HCT116 (cell line): ENCODE measurements at regions not wholly inside any gene's neighbourhood (a gene's known extent, or its start where the extent isn't known, plus 50 kb on each side); places are given as distances from the start of the nearest gene placed in this dataset.

Experiments used
- ATAC-seq: fragments of 200-7000 bp; cut with Tn5 transposase; 2 replicates; pipeline ENCODE4 v1.9.1; 2020; ENCODE audit warnings: mild to moderate bottlenecking, moderate library complexity
- BruUV-seq: library from RNA; stranded (reverse); fragments of 400-500 nt; replicated peaks from 2 replicates; lab custom pipeline; 2021; lab: Mats Ljungman, UMichigan
- CTCF ChIA-PET: fragments of 300-600 bp; sonication (Branson Sonifier 250); formaldehyde crosslinking; loops from one replicate; lab custom pipeline; 2021; ENCODE audit warnings: antibody characterized with exemption; lab: Charles Lee
- POLR2A ChIA-PET: fragments of 300-600, 350-600 bp; sonication (Branson Sonifier 250); formaldehyde crosslinking; loops from one replicate; lab custom pipeline; 2021; ENCODE audit warnings: antibody characterized with exemption; lab: Charles Lee
- RAD21 ChIA-PET, 2 experiments: fragments of 300-600 bp; sonication (Branson Sonifier 250); formaldehyde crosslinking; loops; one replicate each; lab custom pipeline; 2023; ENCODE audit warnings: low total read pairs in 2 of 2; ENCODE audit not compliant: uncharacterized antibody in 2 of 2, unreplicated experiment in 2 of 2, low non-redundant PET in 1 of 2; lab: Charles Lee
- DNase-seq: peaks from one replicate; pipeline ENCODE4 v3.0.0-alpha.2; 2010; ENCODE audit warnings: low read depth, low spot score
- H2AFZ ChIP-seq: fragments of 200-600 bp; shearing (Covaris generic), sonication (generic); 2 replicates; pipeline ENCODE4 v1.6.1; 2017; ENCODE audit warnings: low read depth, mixed run types, mixed read lengths, antibody characterized with exemption, low read length; ENCODE audit not compliant: poor library complexity, severe bottlenecking
- H3K27ac ChIP-seq: 2 replicates; pipeline ENCODE4 v1.5.1; 2012; ENCODE audit warnings: low read depth, low read length
- H3K27me3 ChIP-seq: fragments of 200-600 bp; sonication (generic); 2 replicates; pipeline ENCODE4 v1.6.1; 2016; ENCODE audit warnings: mixed run types, low read length, mixed read lengths; ENCODE audit not compliant: insufficient read depth
- H3K36me3 ChIP-seq, 2 experiments: fragments of 200-500 bp in 1 of 2; fragments of 200-600 bp in 1 of 2; sonication (Bioruptor generic) in 1 of 2; sonication (generic) in 1 of 2; 2 replicates each; pipeline versions ENCODE4 v1.5.1 to v1.6.1; 2014 to 2016; ENCODE audit warnings: low read length in 2 of 2, inconsistent platforms in 1 of 2, mixed read lengths in 1 of 2, mixed run types in 1 of 2; ENCODE audit not compliant: insufficient read depth in 2 of 2, control insufficient read depth in 1 of 2
- H3K4me1 ChIP-seq, 2 experiments: fragments of 200-600 bp in 1 of 2; sonication (generic) in 1 of 2; 2 replicates each; pipeline versions ENCODE4 v1.5.1 to v1.6.1; 2012 to 2017; ENCODE audit warnings: low read length in 2 of 2, inconsistent platforms in 1 of 2, mild to moderate bottlenecking in 1 of 2, mixed read lengths in 1 of 2, mixed run types in 1 of 2, moderate library complexity in 1 of 2; ENCODE audit not compliant: insufficient read depth in 2 of 2, control insufficient read depth in 1 of 2
- H3K4me2 ChIP-seq: fragments of 200-600 bp; sonication (generic); 2 replicates; pipeline ENCODE4 v1.6.1; 2017; ENCODE audit warnings: mixed run types, low read length, mixed read lengths
- H3K4me3 ChIP-seq, 2 experiments: fragments of 200-600 bp in 1 of 2; sonication (generic) in 1 of 2; replicated peaks in 1 of 2; 2 replicates each; pipeline ENCODE4 v1.5.1; 2011 to 2016; ENCODE audit warnings: low read length in 2 of 2, control low read depth in 1 of 2, low read depth in 1 of 2, mild to moderate bottlenecking in 1 of 2, mixed read lengths in 1 of 2, mixed run types in 1 of 2
- H3K79me2 ChIP-seq: fragments of 200-600 bp; sonication (generic); 2 replicates; pipeline ENCODE4 v1.6.1; 2017; ENCODE audit warnings: mild to moderate bottlenecking, mixed run types, low read length, moderate library complexity, mixed read lengths; ENCODE audit not compliant: insufficient read depth
- H3K9ac ChIP-seq: fragments of 200-600 bp; sonication (generic); 2 replicates; pipeline ENCODE4 v1.6.1; 2016; ENCODE audit warnings: low read length, mixed read lengths
- H3K9me2 ChIP-seq: fragments of 200-600 bp; sonication (generic), shearing (Covaris generic); 2 replicates; pipeline ENCODE4 v1.6.1; 2017; ENCODE audit warnings: mixed run types, mild to moderate bottlenecking, moderate library complexity; ENCODE audit not compliant: insufficient read depth
- H3K9me3 ChIP-seq, 2 experiments: fragments of 200-500 bp in 1 of 2; fragments of 200-600 bp in 1 of 2; sonication (Bioruptor generic) in 1 of 2; sonication (generic) in 1 of 2; 2 replicates each; pipeline ENCODE4 v1.6.1; 2014 to 2017; ENCODE audit warnings: low read length in 2 of 2, mixed read lengths in 2 of 2, inconsistent platforms in 1 of 2, low read depth in 1 of 2, mild to moderate bottlenecking in 1 of 2, mixed run types in 1 of 2, moderate library complexity in 1 of 2; ENCODE audit not compliant: control insufficient read depth in 1 of 2, insufficient read depth in 1 of 2
- H4K20me1 ChIP-seq: fragments of 200-600 bp; sonication (generic), shearing (Covaris generic); 2 replicates; pipeline ENCODE4 v1.6.1; 2017; ENCODE audit warnings: mixed run types, mild to moderate bottlenecking, moderate library complexity; ENCODE audit not compliant: insufficient read depth
- CEBPB ChIP-seq: IDR thresholded peaks from 2 replicates; pipeline ENCODE4 v1.6.1; 2012; ENCODE audit warnings: low read depth
- ELF1 ChIP-seq: IDR thresholded peaks from 2 replicates; pipeline ENCODE4 v1.6.1; 2012; ENCODE audit warnings: low read depth, borderline replicate concordance
- FOSL1 ChIP-seq: IDR thresholded peaks from 2 replicates; pipeline ENCODE4 v1.6.1; 2012; ENCODE audit warnings: low read depth
- JUND ChIP-seq: IDR thresholded peaks from 2 replicates; pipeline ENCODE4 v1.6.1; 2012
- POLR2AphosphoS5 ChIP-seq: IDR thresholded peaks from 2 replicates; pipeline ENCODE4 v1.6.1; 2011; ENCODE audit warnings: mild to moderate bottlenecking, low read depth, low read length, moderate library complexity
- RAD21 ChIP-seq: IDR thresholded peaks from 2 replicates; pipeline ENCODE4 v1.6.1; 2012; ENCODE audit warnings: low read depth, mild to moderate bottlenecking
- SP1 ChIP-seq: IDR thresholded peaks from 2 replicates; pipeline ENCODE4 v1.6.1; 2012; ENCODE audit warnings: low read depth
- SRF ChIP-seq: IDR thresholded peaks from 2 replicates; pipeline ENCODE4 v1.6.1; 2012; ENCODE audit warnings: low read depth
- TCF7L2 ChIP-seq: IDR thresholded peaks from 2 replicates; pipeline ENCODE4 v1.7.0; 2011; ENCODE audit warnings: borderline replicate concordance, inconsistent platforms; ENCODE audit not compliant: insufficient read depth, insufficient read length; ENCODE audit errors: extremely low read depth
- YY1 ChIP-seq: IDR thresholded peaks from 2 replicates; pipeline ENCODE4 v1.6.1; 2011; ENCODE audit warnings: low read length, low read depth, moderate library complexity, mild to moderate bottlenecking; ENCODE audit not compliant: insufficient replicate concordance; ENCODE audit errors: extremely low read depth
- ZFX ChIP-seq: fragments of 450-650 bp; IDR thresholded peaks from 2 replicates; pipeline ENCODE4 v1.6.1; 2017
- ZNF274 ChIP-seq: fragments of 200-500 bp; sonication (Bioruptor generic); IDR thresholded peaks from 2 replicates; pipeline ENCODE4 v1.6.1; 2014; ENCODE audit warnings: mild to moderate bottlenecking, low read depth, low read length, inconsistent platforms
- intact Hi-C: fragments of 100-400 bp; cut with micrococcal nuclease; formaldehyde crosslinking; loops from 2 replicates; pipeline ENCODE4 v1.10.0; 2022
- TF ChIP-seq, protein P1 (sequence below): IDR thresholded peaks from 2 replicates; pipeline ENCODE4 v1.6.1; 2012

GRCh38 chr1:213568929-213569815 lies 418.6 kb upstream of the PROX1 start:
- ATAC-seq: no peak; the same call in 1 of the 2 replicates
- RAD21 ChIA-PET: no interaction called here
- intact Hi-C loops: loop anchor here (10.0 kb wide), 1 partner anchor 444 kb away; no protein-coding TSS in a partner anchor

DNA sequence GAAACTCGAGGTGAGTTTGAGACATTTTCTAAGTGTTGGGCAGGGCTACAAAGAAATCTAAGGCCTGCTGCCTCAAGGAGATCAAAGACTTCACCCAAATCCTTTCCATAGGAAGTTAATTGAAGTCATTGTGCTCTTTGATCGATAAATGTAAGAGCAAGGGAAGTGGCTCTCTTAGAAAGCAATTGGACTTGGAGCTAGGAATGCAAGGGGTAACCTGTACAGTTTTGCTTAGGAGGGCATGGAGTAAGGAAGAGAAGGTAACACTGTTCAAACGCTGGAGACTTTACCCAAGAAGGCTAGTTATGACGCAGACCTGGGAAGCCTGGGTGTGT lies 418.0 kb upstream of the PROX1 start:
- peak; percentile 52 for ATAC-seq
- CTCF ChIA-PET: no interaction called here

More at GRCh38 chr1:213568929-213569815, 418.6 kb upstream of the PROX1 start:
- H3K79me2 ChIP-seq: no peaks in the 10 kb centered on the region
- H3K36me3 ChIP-seq: no peaks in the 10 kb centered on the region
- POLR2A ChIA-PET: no interaction called here
- no peak overlapping the region for H3K27ac ChIP-seq
- DNase-seq: no peak
- CTCF ChIA-PET: no interaction called here
- no TSS peak for BruUV-seq
- no peak overlapping the region for H3K9ac ChIP-seq
- peak overlapping the region; percentile 37; the same call in 1 of the 2 replicates for H3K4me2 ChIP-seq
- H3K9me2 ChIP-seq: no peaks in the 10 kb centered on the region
- H3K9me3 ChIP-seq: no peaks in the 10 kb centered on the region
- H3K4me1 ChIP-seq: peaks cover 0 to 21% of the 10 kb centered on the region in 2 experiments; a peak in 2 of 4 replicates
- H3K4me3 ChIP-seq: no peak overlapping the region
- no peak for TF ChIP-seq ELF1
- peak; percentile 41; the same call in 1 of the 2 replicates for TF ChIP-seq JUND
- TF ChIP-seq SP1: 0 out of 2 replicates have a peak, but pooled peaks have one; percentile 51
- TF ChIP-seq, all 23 proteins: peak for 2
- H2AFZ ChIP-seq: no peak overlapping the region
- H4K20me1 ChIP-seq: no peaks in the 10 kb centered on the region
- peaks cover 7% of the 10 kb centered on the region; the same call in 1 of the 2 replicates for H3K27me3 ChIP-seq

More for the DNA sequence above, 418.0 kb upstream of the PROX1 start:
- TF ChIP-seq POLR2AphosphoS5 (no peak), SP1 (0 out of 2 replicates have a peak, but pooled peaks have one; percentile 35), FOSL1 (no peak), YY1 (no peak), TCF7L2 (peak; percentile 24), JUND (peak; percentile 3; the same call in 1 of the 2 replicates), ZNF274 (no peak), SRF (no peak), RAD21 (no peak), ZFX (no peak), CEBPB (peak; percentile 68; the same call in 1 of the 2 replicates)
- TF ChIP-seq, protein P1, sequence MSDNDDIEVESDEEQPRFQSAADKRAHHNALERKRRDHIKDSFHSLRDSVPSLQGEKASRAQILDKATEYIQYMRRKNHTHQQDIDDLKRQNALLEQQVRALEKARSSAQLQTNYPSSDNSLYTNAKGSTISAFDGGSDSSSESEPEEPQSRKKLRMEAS: no peak
- H2AFZ ChIP-seq: no peak overlapping the region
- no peaks in the 10 kb centered on the region for H3K36me3 ChIP-seq
- H3K4me2 ChIP-seq: peak overlapping the region; percentile 37
- no peaks in the 10 kb centered on the region for H4K20me1 ChIP-seq
- peak; percentile 49 for DNase-seq
- H3K9me3 ChIP-seq: no peaks in the 10 kb centered on the region
- no peak overlapping the region for H3K9ac ChIP-seq
- peaks cover 7% of the 10 kb centered on the region; the same call in 1 of the 2 replicates for H3K27me3 ChIP-seq
- ChIA-PET RAD21 (no interaction called here), POLR2A (no interaction called here)
- no peak overlapping the region for H3K27ac ChIP-seq
- no peaks in the 10 kb centered on the region for H3K79me2 ChIP-seq
- no TSS peak for BruUV-seq
- H3K9me2 ChIP-seq: no peaks in the 10 kb centered on the region
- H3K4me1 ChIP-seq: peaks cover 0 to 21% of the 10 kb centered on the region in 2 experiments; a peak in 2 of 4 replicates
- H3K4me3 ChIP-seq: no peak overlapping the region
- intact Hi-C loops: loop anchor here (10.0 kb wide), 1 partner anchor 445 kb away; no protein-coding TSS in a partner anchor
